Psoas muscle (tissue), 7 donors: ENCODE measurements at regions not wholly inside any gene's neighbourhood (a gene's known extent, or its start where the extent isn't known, plus 50 kb on each side); places are given as distances from the start of the nearest gene placed in this dataset.

Source experiments
- ATAC-seq, 4 donors: fragments of 200-7000 bp; cut with Tn5 transposase; one replicate each; pipeline ENCODE4 v1.9.1; 2020; ENCODE audit warnings: moderate library complexity in 3 of 4, mild to moderate bottlenecking in 2 of 4
- DNase-seq, 2 donors: peaks; one replicate each; pipeline ENCODE4 v3.0.0-alpha.2; 2020
- H3K27ac ChIP-seq: fragments of 200-600 bp; one replicate; pipeline ENCODE4 v1.8.0; 2022
- H3K27me3 ChIP-seq, 3 donors: fragments of 200-600 bp in 1 of 3; one replicate each; pipeline versions ENCODE4 v1.6.1 to v1.8.0; 2013 to 2022; ENCODE audit warnings: low read length in 2 of 3, mild to moderate bottlenecking in 2 of 3, moderate library complexity in 1 of 3; ENCODE audit not compliant: insufficient read depth in 3 of 3
- H3K36me3 ChIP-seq, 2 donors: fragments of 200-600 bp in 1 of 2; one replicate each; pipeline versions ENCODE4 v1.6.1 to v1.8.0; 2013 to 2022; ENCODE audit warnings: low read depth in 1 of 2, mild to moderate bottlenecking in 1 of 2, moderate library complexity in 1 of 2; ENCODE audit not compliant: insufficient read depth in 1 of 2
- H3K4me1 ChIP-seq: fragments of 200-600 bp; one replicate; pipeline ENCODE4 v1.8.0; 2022
- H3K4me3 ChIP-seq: fragments of 200-600 bp; one replicate; pipeline ENCODE4 v1.8.0; 2022; ENCODE audit warnings: mild to moderate bottlenecking
- H3K9me3 ChIP-seq: fragments of 200-600 bp; one replicate; pipeline ENCODE4 v1.8.0; 2022
- WGBS, 3 donors: extraction: QIAGEN DNeasy Blood & Tissue Kit; methylation state at CpG; one replicate each; pipeline versions ENCODE4 v1.1.6 to v1.1.7; 2013; 5-methylcytosine and 5-hydroxymethylcytosine counted together
- intact Hi-C, 2 donors: fragments of 100-400 bp; cut with DNase I; formaldehyde crosslinking; loops; one replicate each; pipeline versions ENCODE4 v1.11.0 to v1.14.2; 2022
- TF ChIP-seq, protein P1 (sequence below): fragments of 200-600 bp; IDR thresholded peaks from one replicate; pipeline ENCODE4 v1.8.0; 2022; ENCODE audit warnings: antibody characterized with exemption
- donor health status: healthy with polysubstance abuse.
- donor health status: DM: no; HTN: no; CAD: no; lungs with moderate emphysema.
- donor health status: Bipolar disorder and iron deficiency.
- donor health status: healthy.
- donor health status: DM: yes; HTN: yes; CAD: no.
- donor health status: DM: no; HTN: no; CAD: no.
- donor health status: DM: yes; HTN: yes; CAD: no.

DNA sequence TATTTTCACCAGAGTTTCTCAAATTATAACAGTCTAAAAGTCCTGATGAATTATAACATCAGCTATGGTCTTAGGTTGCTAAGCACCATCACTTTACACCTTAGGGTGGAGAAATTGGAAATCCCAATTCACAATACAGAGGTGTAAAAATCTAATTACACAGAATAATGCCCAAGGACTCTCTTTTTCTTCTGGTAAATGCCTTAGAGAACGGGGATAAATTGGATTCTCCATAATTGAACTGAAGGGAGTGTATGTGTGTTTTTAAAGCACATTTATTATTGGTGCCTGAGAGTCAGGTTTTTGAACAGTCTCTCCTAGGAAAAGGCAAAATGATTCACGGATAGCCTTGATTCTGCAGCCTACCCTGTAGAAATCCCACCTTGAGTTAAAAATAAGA lies 66.8 kb downstream of the NIBAN1 start:
- Histone ChIP-seq H3K36me3 (no peaks in the 10 kb centered on the region), H3K27me3 (no peaks in the 10 kb centered on the region), H3K9me3 (no peaks in the 10 kb centered on the region), H3K27ac (no peak overlapping the region), H3K4me1 (peaks cover 47% of the 10 kb centered on the region), H3K4me3 (no peak overlapping the region)
- DNase-seq (no peak), ATAC-seq (no peak)
- TF ChIP-seq, protein P1, sequence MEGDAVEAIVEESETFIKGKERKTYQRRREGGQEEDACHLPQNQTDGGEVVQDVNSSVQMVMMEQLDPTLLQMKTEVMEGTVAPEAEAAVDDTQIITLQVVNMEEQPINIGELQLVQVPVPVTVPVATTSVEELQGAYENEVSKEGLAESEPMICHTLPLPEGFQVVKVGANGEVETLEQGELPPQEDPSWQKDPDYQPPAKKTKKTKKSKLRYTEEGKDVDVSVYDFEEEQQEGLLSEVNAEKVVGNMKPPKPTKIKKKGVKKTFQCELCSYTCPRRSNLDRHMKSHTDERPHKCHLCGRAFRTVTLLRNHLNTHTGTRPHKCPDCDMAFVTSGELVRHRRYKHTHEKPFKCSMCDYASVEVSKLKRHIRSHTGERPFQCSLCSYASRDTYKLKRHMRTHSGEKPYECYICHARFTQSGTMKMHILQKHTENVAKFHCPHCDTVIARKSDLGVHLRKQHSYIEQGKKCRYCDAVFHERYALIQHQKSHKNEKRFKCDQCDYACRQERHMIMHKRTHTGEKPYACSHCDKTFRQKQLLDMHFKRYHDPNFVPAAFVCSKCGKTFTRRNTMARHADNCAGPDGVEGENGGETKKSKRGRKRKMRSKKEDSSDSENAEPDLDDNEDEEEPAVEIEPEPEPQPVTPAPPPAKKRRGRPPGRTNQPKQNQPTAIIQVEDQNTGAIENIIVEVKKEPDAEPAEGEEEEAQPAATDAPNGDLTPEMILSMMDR, result no peak
- intact Hi-C loops, result loop anchor here in 1 of 2 donors (5.0 kb wide), 1 partner anchor 45 kb away; no protein-coding TSS in a partner anchor
- 85 to 87% (median 86%) methylated on average over 2 of the region's 2 CpGs for WGBS, 3 donors

- intact Hi-C loops, result loop anchor here in 1 of 2 donors (5.0 kb wide), 1 partner anchor 46 kb away; no protein-coding TSS in a partner anchor
These were observed 67.5 kb downstream of the NIBAN1 start for GRCh38 chr1:184906761-184907160.

DNA sequence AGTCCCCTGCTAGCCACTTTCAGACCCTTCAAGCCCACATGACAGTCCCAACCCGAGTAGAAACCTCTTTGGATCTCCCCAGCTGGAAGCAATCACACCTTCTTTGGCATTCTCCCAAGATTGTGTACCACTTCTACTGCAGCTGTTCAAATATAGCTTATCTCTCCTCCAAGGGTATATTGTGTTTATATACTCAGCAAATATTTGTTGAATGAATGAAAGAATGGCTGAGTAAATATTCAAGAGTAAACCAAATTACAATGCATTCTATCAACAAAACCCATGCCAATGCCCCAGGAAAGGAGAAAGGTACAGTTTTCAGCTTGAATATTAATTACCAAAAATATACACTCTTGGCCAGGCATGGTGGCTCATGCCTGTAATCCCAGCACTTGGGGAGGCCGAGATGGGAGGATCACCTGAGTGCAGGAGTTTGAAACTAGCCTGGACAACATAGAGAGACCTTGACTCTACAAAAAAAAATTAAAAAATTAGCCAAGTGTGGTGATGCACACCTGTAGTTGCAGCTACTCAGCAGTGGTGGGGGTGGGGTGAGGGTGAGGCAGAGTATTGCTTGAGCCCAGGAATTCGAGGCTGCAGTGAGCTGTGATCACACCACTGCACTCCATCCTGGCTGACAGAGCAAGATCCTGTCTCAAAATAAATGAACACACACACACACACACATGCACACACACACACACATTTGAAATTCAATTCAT lies 68.5 kb downstream of the NIBAN1 start:
- TF ChIP-seq, protein P1, result no peak
- WGBS, 3 donors, result 51 to 66% (median 52%) methylated on average over 3 of the region's 3 CpGs
- Histone ChIP-seq H3K4me3 (no peak overlapping the region), H3K27ac (no peak overlapping the region), H3K36me3 (no peaks in the 10 kb centered on the region), H3K4me1 (peaks cover 46% of the 10 kb centered on the region), H3K27me3 (no peaks in the 10 kb centered on the region), H3K9me3 (no peaks in the 10 kb centered on the region)
- DNase-seq (no peak), ATAC-seq (no peak)
- intact Hi-C loops, result loop anchor here in 1 of 2 donors (5.0 kb wide), 1 partner anchor 47 kb away; no protein-coding TSS in a partner anchor

More at GRCh38 chr1:184906761-184907160, 67.5 kb downstream of the NIBAN1 start:
- no peaks in the 10 kb centered on the region for H3K27me3 ChIP-seq
- 32 to 67% (median 35%) methylated on average over 1 of the region's 1 CpG for WGBS, 3 donors
- peaks cover 51% of the 10 kb centered on the region for H3K4me1 ChIP-seq
- peak overlapping the region; percentile 31 for H3K27ac ChIP-seq
- ATAC-seq (no peak), DNase-seq (no peak)
- TF ChIP-seq, protein P1, result no peak
- H3K4me3 ChIP-seq, result no peak overlapping the region
- H3K36me3 ChIP-seq, result no peaks in the 10 kb centered on the region
- H3K9me3 ChIP-seq, result no peaks in the 10 kb centered on the region

DNA sequence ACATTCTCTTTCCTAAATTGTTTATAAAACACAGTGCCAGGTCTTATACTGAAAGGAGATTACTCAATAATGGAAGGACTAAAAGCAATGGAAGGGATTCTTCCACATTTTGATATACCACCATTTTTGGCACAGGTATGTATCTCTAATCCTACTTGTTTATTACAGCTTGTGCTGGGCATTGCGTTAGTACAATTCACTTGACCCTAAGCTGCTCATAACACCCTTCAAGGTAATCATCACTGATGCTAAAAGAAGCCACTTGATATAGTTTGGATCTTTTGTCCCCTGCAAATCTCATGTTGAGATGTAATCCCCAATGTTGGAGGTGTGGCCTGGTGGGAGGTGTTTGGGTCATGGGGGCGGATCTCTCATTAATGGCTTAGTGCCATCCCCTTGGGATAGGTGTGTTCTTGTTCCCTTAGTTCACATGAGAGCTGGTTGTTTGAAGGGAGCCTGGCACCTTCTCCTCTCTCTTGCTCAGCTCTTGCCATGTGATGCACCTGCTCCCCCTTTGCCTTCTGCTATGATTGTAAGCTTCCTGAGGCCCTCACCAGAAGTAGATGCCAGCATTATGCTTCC lies 71.1 kb downstream of the NIBAN1 start:
- 75 to 94% (median 88%) methylated on average over 2 of the region's 2 CpGs for WGBS, 3 donors
- intact Hi-C loops, result no loop called here
- DNase-seq (no peak), ATAC-seq (no peak)
- peaks cover 21% of the 10 kb centered on the region for H3K4me1 ChIP-seq
- no peak overlapping the region for H3K4me3 ChIP-seq
- TF ChIP-seq, protein P1, result no peak
- no peak overlapping the region for H3K27ac ChIP-seq
- H3K27me3 ChIP-seq, result no peaks in the 10 kb centered on the region
- peaks cover 0 to 9% of the 10 kb centered on the region in 2 donors for H3K36me3 ChIP-seq
- H3K9me3 ChIP-seq, result no peaks in the 10 kb centered on the region
